GM19438 (cell line): ENCODE measurements at regions not wholly inside any gene's neighbourhood (a gene's known extent, or its start where the extent isn't known, plus 50 kb on each side); places are given as distances from the start of the nearest gene placed in this dataset.
"Not testable (repeated sequence)": the region's sequence is repeated elsewhere in the genome, so short reads cannot be mapped to it uniquely, and the experiment has no call there.

Experiments
- ATAC-seq: cut with Tn5 transposase; IDR thresholded peaks from one replicate; pipeline ENCODE4 v1.9.1; 2021; ENCODE audit warnings: low read depth; ENCODE audit not compliant: unreplicated experiment

- not testable (repeated sequence) for ATAC-seq
Measured at GRCh38 chr9:61817127-61817705, 627.4 kb downstream of the SPATA31A7 start.

GRCh38 chr9:61853624-61854259, 663.9 kb downstream of the SPATA31A7 start:
- ATAC-seq = peak; percentile 46

- ATAC-seq = not testable (repeated sequence)
Measured at GRCh38 chr9:61854260-61854640, 664.4 kb downstream of the SPATA31A7 start.

- peak; percentile 78 for ATAC-seq
Measured at GRCh38 chr9:61856283-61856682, 666.4 kb downstream of the SPATA31A7 start.

- ATAC-seq = not testable (repeated sequence)
Measured at GRCh38 chr9:61856858-61857453, 667.1 kb downstream of the SPATA31A7 start.

- peak; percentile 77 for ATAC-seq
Measured at GRCh38 chr9:61857709-61858351, 668.0 kb downstream of the SPATA31A7 start.

- peak; percentile 67 for ATAC-seq
Measured at GRCh38 chr9:61862431-61862971, 672.7 kb downstream of the SPATA31A7 start.

- ATAC-seq = not testable (repeated sequence)
Measured at GRCh38 chr9:61864463-61864862, 674.6 kb downstream of the SPATA31A7 start.

GRCh38 chr9:61868965-61869364, 679.1 kb downstream of the SPATA31A7 start:
- not testable (repeated sequence) for ATAC-seq

GRCh38 chr9:61872329-61872728, 682.5 kb downstream of the SPATA31A7 start:
- ATAC-seq = not testable (repeated sequence)
